ENCODE measurements at regions not wholly inside any gene's neighbourhood (a gene's known extent, or its start where the extent isn't known, plus 50 kb on each side); places are given as distances from the start of the nearest gene placed in this dataset.

DNA sequence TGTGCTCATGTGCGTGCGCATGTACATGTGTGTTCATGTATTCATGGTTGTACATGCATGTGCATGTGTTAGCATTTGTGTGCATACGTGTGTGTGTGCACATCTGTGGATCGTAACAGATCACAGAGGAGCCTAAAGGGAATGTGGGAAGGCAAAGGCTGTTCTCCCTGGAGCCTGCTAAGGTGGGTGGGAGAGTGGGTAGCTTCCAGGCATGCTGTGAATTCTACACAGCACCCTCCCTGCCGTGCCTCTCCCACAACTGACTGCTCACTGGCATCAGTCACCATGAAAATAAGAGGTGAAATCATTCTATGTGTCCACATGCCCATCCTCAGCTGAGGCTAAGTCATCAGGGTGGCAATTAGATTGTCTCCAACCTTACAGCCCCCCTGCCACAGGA lies 600.9 kb downstream of the MID1IP1 start:
- no peak for DNase-seq (ENCODE audit: low read depth)
- H3K4me3 ChIP-seq (ENCODE audit: low read depth, low read length): no peak overlapping the region
- TF ChIP-seq, protein P1, sequence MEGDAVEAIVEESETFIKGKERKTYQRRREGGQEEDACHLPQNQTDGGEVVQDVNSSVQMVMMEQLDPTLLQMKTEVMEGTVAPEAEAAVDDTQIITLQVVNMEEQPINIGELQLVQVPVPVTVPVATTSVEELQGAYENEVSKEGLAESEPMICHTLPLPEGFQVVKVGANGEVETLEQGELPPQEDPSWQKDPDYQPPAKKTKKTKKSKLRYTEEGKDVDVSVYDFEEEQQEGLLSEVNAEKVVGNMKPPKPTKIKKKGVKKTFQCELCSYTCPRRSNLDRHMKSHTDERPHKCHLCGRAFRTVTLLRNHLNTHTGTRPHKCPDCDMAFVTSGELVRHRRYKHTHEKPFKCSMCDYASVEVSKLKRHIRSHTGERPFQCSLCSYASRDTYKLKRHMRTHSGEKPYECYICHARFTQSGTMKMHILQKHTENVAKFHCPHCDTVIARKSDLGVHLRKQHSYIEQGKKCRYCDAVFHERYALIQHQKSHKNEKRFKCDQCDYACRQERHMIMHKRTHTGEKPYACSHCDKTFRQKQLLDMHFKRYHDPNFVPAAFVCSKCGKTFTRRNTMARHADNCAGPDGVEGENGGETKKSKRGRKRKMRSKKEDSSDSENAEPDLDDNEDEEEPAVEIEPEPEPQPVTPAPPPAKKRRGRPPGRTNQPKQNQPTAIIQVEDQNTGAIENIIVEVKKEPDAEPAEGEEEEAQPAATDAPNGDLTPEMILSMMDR (IDR thresholded peaks at IDR 0.05; ENCODE audit: low read depth, low read length, missing control alignments): no peak
- in situ Hi-C loops (cut with HindIII; ENCODE audit: low sequenced_read_pairs): no loop called here

DNA sequence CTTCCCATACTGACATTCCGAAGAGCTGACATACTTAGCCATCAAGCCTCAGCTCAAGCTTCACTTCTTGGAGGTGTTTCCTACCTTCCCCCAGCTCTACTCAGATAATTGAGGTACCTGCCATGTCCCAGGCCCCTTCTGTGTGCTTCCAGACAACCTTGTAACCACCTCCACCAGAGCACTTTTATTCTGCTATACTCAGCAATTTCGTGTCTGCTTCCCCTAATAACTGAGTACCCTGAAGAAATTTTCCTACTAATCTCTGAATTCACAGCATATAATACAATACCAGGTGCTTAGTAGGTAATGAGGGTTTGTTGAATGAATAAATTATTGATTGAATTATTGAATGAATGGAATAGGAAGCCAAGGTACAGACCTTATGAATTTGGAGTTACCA lies 605.5 kb downstream of the MID1IP1 start:
- DNase-seq (ENCODE audit: low read depth): no peak
- in situ Hi-C loops (cut with HindIII; ENCODE audit: low sequenced_read_pairs): no loop called here
- no peak overlapping the region for H3K4me3 ChIP-seq (ENCODE audit: low read depth, low read length)
- TF ChIP-seq, protein P1 (IDR thresholded peaks at IDR 0.05; ENCODE audit: low read depth, low read length, missing control alignments): no peak

DNA sequence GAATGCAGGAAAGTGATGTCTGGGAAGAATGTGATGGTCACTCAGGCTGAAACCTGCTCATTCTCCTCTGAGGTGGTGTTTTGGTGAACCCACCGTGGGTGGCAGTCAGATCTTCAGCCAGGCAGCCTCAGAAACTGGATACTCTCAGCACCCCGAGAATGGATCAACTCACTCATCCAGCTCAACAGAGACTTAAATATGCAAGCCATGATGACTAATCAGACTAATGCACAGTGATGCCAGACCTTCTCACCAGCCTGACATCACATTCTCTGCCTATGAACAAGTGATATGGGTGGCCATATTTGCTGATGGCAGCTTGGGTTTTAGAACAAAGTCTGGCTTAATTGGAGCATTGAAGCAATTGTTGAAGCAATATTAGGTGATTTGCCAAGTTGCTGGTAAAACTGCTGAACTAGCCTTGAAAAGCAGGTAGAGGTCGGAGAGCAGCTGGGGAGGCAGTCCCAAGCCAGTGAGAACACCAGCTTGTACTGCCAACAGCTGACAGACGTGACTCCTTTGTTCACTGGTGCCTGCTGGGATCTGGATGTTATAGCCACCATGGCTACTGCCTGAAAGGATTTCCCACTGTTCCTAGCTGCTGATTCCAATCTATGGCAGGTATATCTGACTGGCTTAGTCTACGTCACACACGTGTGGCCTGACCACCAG lies 608.1 kb downstream of the MID1IP1 start:
- in situ Hi-C loops (cut with HindIII; ENCODE audit: low sequenced_read_pairs): no loop called here
- no peak overlapping the region for H3K4me3 ChIP-seq (ENCODE audit: low read depth, low read length)
- TF ChIP-seq, protein P1 (IDR thresholded peaks at IDR 0.05; ENCODE audit: low read depth, low read length, missing control alignments): no peak
- DNase-seq (ENCODE audit: low read depth): no peak

DNA sequence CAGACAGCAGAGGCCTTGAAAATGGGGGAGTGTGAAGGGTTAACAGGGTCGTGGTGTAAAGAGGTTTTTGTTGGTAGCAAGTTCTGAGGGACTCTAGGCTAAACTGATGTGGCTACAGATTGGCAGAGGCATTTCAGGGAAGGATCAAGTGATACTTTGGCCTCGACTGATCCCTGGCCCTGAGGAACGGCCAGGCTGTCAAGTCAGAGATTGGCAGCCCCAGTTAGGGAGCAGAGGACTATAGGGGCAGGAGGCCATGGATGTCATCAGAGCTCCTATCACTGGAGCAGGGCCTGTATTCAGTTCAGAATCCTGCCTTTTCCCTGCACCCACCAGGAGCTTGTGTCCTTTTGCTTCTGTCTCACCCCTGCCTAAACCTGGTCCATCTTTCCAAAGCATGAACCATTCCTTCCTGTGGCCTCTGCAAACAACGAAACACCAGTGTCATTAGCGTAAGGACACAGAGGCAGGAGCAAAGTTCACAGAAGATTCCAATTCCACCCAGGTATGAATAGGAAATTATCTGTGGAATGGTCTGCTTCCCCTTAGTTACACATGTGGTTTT lies 613.1 kb downstream of the MID1IP1 start:
- H3K4me3 ChIP-seq (ENCODE audit: low read depth, low read length): no peak overlapping the region
- in situ Hi-C loops (cut with HindIII; ENCODE audit: low sequenced_read_pairs): no loop called here
- no peak for DNase-seq (ENCODE audit: low read depth)
- TF ChIP-seq, protein P1 (IDR thresholded peaks at IDR 0.05; ENCODE audit: low read depth, low read length, missing control alignments): no peak

DNA sequence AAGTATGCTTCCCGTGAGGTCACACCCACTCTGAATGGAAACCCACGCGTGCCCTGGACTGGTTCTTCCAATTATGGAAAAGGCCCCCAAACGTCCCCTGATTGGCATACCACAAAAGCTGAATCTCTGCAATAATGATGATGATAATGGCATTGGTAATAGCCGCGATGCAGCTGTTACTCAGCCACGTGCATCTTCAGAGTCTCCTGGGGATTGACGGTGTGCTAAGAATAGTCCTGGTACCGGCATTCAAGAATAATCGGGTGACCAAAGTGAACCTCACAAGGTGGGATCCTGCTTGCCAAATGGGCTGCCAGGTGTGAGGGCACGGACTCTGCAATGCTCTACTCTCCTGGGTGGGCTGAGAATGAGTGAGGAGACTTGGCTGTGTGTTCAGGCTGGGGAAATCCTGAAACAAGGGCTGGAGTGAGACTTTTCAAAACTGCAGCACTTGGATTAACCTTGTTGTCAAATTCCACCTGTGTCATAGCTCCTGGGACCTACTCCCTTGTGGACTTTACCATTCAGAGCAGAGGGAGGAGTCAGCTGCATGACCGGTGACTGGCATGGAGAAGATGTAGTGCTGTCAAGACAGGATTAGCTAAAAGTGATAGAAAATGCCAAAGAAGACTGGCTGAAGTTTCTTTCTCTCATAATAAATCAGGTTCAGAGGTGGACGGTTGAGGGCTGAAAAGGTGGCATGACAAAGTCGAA lies 615.4 kb downstream of the MID1IP1 start:
- TF ChIP-seq, protein P1 (IDR thresholded peaks at IDR 0.05; ENCODE audit: low read depth, low read length, missing control alignments): no peak
- in situ Hi-C loops (cut with HindIII; ENCODE audit: low sequenced_read_pairs): no loop called here
- H3K4me3 ChIP-seq (ENCODE audit: low read depth, low read length): no peak overlapping the region
- DNase-seq (ENCODE audit: low read depth): no peak

DNA sequence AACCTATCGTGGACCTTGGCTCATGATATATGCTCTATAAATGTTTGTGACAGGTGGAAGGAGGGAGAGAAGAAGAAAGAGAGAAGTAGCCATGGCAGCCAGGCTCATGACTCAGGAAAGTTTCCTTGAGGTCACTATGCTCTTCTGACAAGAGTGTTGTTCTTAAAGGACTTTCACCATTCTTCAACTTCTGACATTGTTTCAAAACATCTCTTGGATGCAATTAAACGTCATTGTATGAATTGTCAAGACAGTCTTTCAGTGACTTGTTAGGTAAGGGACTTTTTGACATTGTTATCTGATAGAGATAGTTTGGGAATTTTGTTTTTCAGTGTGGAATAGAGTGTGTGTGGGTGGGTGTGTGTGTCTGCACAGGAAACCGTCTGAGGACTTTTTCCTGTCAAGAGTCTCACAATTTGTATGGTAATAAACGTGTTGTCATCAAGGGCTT lies 617.0 kb downstream of the MID1IP1 start:
- in situ Hi-C loops (cut with HindIII; ENCODE audit: low sequenced_read_pairs): no loop called here
- no peak overlapping the region for H3K4me3 ChIP-seq (ENCODE audit: low read depth, low read length)
- DNase-seq (ENCODE audit: low read depth): no peak
- TF ChIP-seq, protein P1 (IDR thresholded peaks at IDR 0.05; ENCODE audit: low read depth, low read length, missing control alignments): no peak
